Naive thymus-derived CD4-positive, alpha-beta T cell (primary cell): ENCODE measurements at regions not wholly inside any gene's neighbourhood (a gene's known extent, or its start where the extent isn't known, plus 50 kb on each side); places are given as distances from the start of the nearest gene placed in this dataset.

Experiments
- ATAC-seq: fragments of 150-1000 bp; cut with Tn5 transposase; 2 replicates; pipeline ENCODE4 v1.10.0; 2021; ENCODE audit warnings: mild to moderate bottlenecking, moderate library complexity
- CTCF ChIA-PET: fragments of 350-600 bp; sonication (Branson Sonifier 250); formaldehyde crosslinking; loops from one replicate; lab custom pipeline; 2021; ENCODE audit warnings: antibody characterized with exemption; lab: Charles Lee
- POLR2A ChIA-PET: fragments of 350-600 bp; sonication (Branson Sonifier 250); formaldehyde crosslinking; loops from one replicate; lab custom pipeline; 2021; ENCODE audit warnings: antibody characterized with exemption, inconsistent platforms; lab: Charles Lee
- DNase-seq, 9 donors: peaks; one replicate each; pipeline versions ENCODE4 v3.0.0 to v3.0.0-alpha.2; 2020 to 2022; ENCODE audit warnings: mixed read lengths in 1 of 9
- H3K27ac ChIP-seq: one replicate; pipeline ENCODE4 v1.7.0; 2013; ENCODE audit warnings: mild to moderate bottlenecking, low read depth, low read length, moderate library complexity
- H3K27me3 ChIP-seq, 2 donors: one replicate each; pipeline ENCODE4 v1.7.0; 2013; ENCODE audit warnings: low read length in 2 of 2, mild to moderate bottlenecking in 2 of 2, moderate library complexity in 2 of 2; ENCODE audit not compliant: control insufficient read depth in 2 of 2, insufficient read depth in 2 of 2
- H3K36me3 ChIP-seq, 3 experiments: 1 replicate in 2 of 3; 2 replicates in 1 of 3; pipeline ENCODE4 v1.7.0; 2013; ENCODE audit warnings: low read length in 3 of 3, mild to moderate bottlenecking in 3 of 3, moderate library complexity in 1 of 3; ENCODE audit not compliant: insufficient read depth in 3 of 3, control insufficient read depth in 2 of 3
- H3K4me1 ChIP-seq, 2 donors: one replicate each; pipeline ENCODE4 v1.7.0; 2013; ENCODE audit warnings: low read length in 2 of 2, mild to moderate bottlenecking in 2 of 2, moderate library complexity in 1 of 2; ENCODE audit not compliant: control insufficient read depth in 2 of 2, insufficient read depth in 2 of 2
- H3K4me3 ChIP-seq: 2 replicates; pipeline ENCODE4 v1.7.0; 2013; ENCODE audit warnings: mild to moderate bottlenecking, low read length
- H3K9me3 ChIP-seq, 3 experiments: 1 replicate in 2 of 3; 2 replicates in 1 of 3; pipeline ENCODE4 v1.7.0; 2013; ENCODE audit warnings: low read length in 3 of 3; ENCODE audit not compliant: control insufficient read depth in 2 of 3
- H3K27ac Mint-ChIP-seq, 9 donors: one replicate each; pipeline ENCODE4 v1.8.0; 2020 to 2022; ENCODE audit warnings: mixed read lengths in 9 of 9, mild to moderate bottlenecking in 8 of 9, moderate library complexity in 5 of 9, inconsistent platforms in 2 of 9
- H3K27me3 Mint-ChIP-seq, 5 donors: one replicate each; pipeline ENCODE4 v1.8.0; 2021 to 2022; ENCODE audit warnings: mixed read lengths in 5 of 5, mild to moderate bottlenecking in 1 of 5
- H3K36me3 Mint-ChIP-seq, 5 donors: one replicate each; pipeline ENCODE4 v1.8.0; 2020 to 2022; ENCODE audit warnings: mixed read lengths in 5 of 5, mild to moderate bottlenecking in 3 of 5, inconsistent platforms in 1 of 5
- H3K4me1 Mint-ChIP-seq, 7 donors: one replicate each; pipeline ENCODE4 v1.8.0; 2020 to 2022; ENCODE audit warnings: mixed read lengths in 7 of 7, mild to moderate bottlenecking in 3 of 7, inconsistent platforms in 1 of 7
- H3K4me3 Mint-ChIP-seq, 10 donors: one replicate each; pipeline ENCODE4 v1.8.0; 2020 to 2022; ENCODE audit warnings: mild to moderate bottlenecking in 10 of 10, mixed read lengths in 10 of 10, moderate library complexity in 6 of 10, inconsistent platforms in 2 of 10
- H3K9me3 Mint-ChIP-seq, 11 donors: one replicate each; pipeline ENCODE4 v1.8.0; 2020 to 2022; ENCODE audit warnings: mixed read lengths in 11 of 11, mild to moderate bottlenecking in 4 of 11, inconsistent platforms in 1 of 11, moderate library complexity in 1 of 11
- intact Hi-C, 2 donors: fragments of 100-400 bp; cut with micrococcal nuclease; formaldehyde crosslinking; loops; one replicate each; pipeline ENCODE4 v1.15.1; 2023

- Mint-ChIP-seq H3K4me3 (no peak overlapping the region), H3K27ac (no peak overlapping the region), H3K9me3 (no peaks in the 10 kb centered on the region), H3K4me1 (no peaks in the 10 kb centered on the region), H3K27me3 (peaks cover 0 to 7% (median 0%) of the 10 kb centered on the region in 5 donors), H3K36me3 (peaks cover 0 to 4% (median 0%) of the 10 kb centered on the region in 5 donors)
- CTCF ChIA-PET = interaction anchor here (0.7 kb wide), 1 partner anchor 1753 kb away, joined by 3 read pairs; no protein-coding TSS in a partner anchor
- H3K27me3 ChIP-seq = no peaks in the 10 kb centered on the region
- no peak overlapping the region for H3K4me3 ChIP-seq
- H3K27ac ChIP-seq = no peak overlapping the region
- H3K36me3 ChIP-seq = no peaks in the 10 kb centered on the region
- POLR2A ChIA-PET = no interaction called here
- H3K4me1 ChIP-seq = no peaks in the 10 kb centered on the region
- no peaks in the 10 kb centered on the region for H3K9me3 ChIP-seq
- intact Hi-C loops = no loop called here
- no peak for ATAC-seq
- DNase-seq = no peak
Observed at GRCh38 chr2:7190587-7191324, 273.5 kb downstream of the RNF144A start.

GRCh38 chr2:7191932-7192331 lies 274.7 kb downstream of the RNF144A start:
- Histone ChIP-seq H3K36me3 (no peaks in the 10 kb centered on the region), H3K27me3 (no peaks in the 10 kb centered on the region), H3K9me3 (no peaks in the 10 kb centered on the region), H3K27ac (no peak overlapping the region), H3K4me3 (no peak overlapping the region), H3K4me1 (no peaks in the 10 kb centered on the region)
- no peaks in the 10 kb centered on the region for H3K4me1 Mint-ChIP-seq
- peaks cover 0 to 4% (median 0%) of the 10 kb centered on the region in 5 donors for H3K36me3 Mint-ChIP-seq
- no peaks in the 10 kb centered on the region for H3K9me3 Mint-ChIP-seq
- no peak overlapping the region for H3K27ac Mint-ChIP-seq
- ChIA-PET CTCF (no interaction called here), POLR2A (no interaction called here)
- peaks cover 0 to 5% (median 0%) of the 10 kb centered on the region in 5 donors for H3K27me3 Mint-ChIP-seq
- intact Hi-C loops = no loop called here
- H3K4me3 Mint-ChIP-seq = no peak overlapping the region
- DNase-seq = no peak
- no peak for ATAC-seq

- H3K36me3 ChIP-seq = no peaks in the 10 kb centered on the region
- ChIA-PET POLR2A (no interaction called here), CTCF (interaction anchor here (0.7 kb wide), 1 partner anchor 1681 kb away, joined by 3 read pairs; no protein-coding TSS in a partner anchor)
- Mint-ChIP-seq H3K9me3 (peaks cover 0 to 3% (median 0%) of the 10 kb centered on the region in 11 donors), H3K4me3 (no peak overlapping the region), H3K27ac (no peak overlapping the region), H3K27me3 (peaks cover 0 to 4% (median 0%) of the 10 kb centered on the region in 5 donors), H3K4me1 (no peaks in the 10 kb centered on the region), H3K36me3 (peaks cover 0 to 7% (median 1%) of the 10 kb centered on the region in 5 donors)
- no peaks in the 10 kb centered on the region for H3K27me3 ChIP-seq
- no peaks in the 10 kb centered on the region for H3K4me1 ChIP-seq
- intact Hi-C loops = no loop called here
- no peak overlapping the region for H3K4me3 ChIP-seq
- no peak for ATAC-seq
- H3K9me3 ChIP-seq = no peaks in the 10 kb centered on the region
- no peak for DNase-seq
- H3K27ac ChIP-seq = no peak overlapping the region
Observed at GRCh38 chr2:7193457-7193856, 276.2 kb downstream of the RNF144A start.

- Mint-ChIP-seq H3K4me3 (no peak overlapping the region), H3K36me3 (peaks cover 0 to 9% (median 4%) of the 10 kb centered on the region in 5 donors), H3K27me3 (peaks cover 0 to 4% (median 0%) of the 10 kb centered on the region in 5 donors), H3K27ac (no peak overlapping the region), H3K4me1 (no peaks in the 10 kb centered on the region), H3K9me3 (peaks cover 0 to 4% (median 0%) of the 10 kb centered on the region in 11 donors)
- no peak for DNase-seq
- Histone ChIP-seq H3K36me3 (no peaks in the 10 kb centered on the region), H3K4me3 (no peak overlapping the region), H3K27ac (no peak overlapping the region), H3K9me3 (no peaks in the 10 kb centered on the region), H3K27me3 (no peaks in the 10 kb centered on the region), H3K4me1 (no peaks in the 10 kb centered on the region)
- ChIA-PET POLR2A (no interaction called here), CTCF (no interaction called here)
- intact Hi-C loops = no loop called here
- no peak for ATAC-seq
Observed at GRCh38 chr2:7194950-7195349, 277.7 kb downstream of the RNF144A start.

GRCh38 chr2:7196883-7197282 lies 279.7 kb downstream of the RNF144A start:
- CTCF ChIA-PET = no interaction called here

GRCh38 chr2:7201851-7202250 lies 284.6 kb downstream of the RNF144A start:
- no peaks in the 10 kb centered on the region for H3K27me3 Mint-ChIP-seq
- ATAC-seq (no peak), DNase-seq (no peak)
- H3K27me3 ChIP-seq = no peaks in the 10 kb centered on the region
- H3K9me3 Mint-ChIP-seq = peaks cover 0 to 4% (median 0%) of the 10 kb centered on the region in 11 donors
- H3K9me3 ChIP-seq = no peaks in the 10 kb centered on the region
- POLR2A ChIA-PET = interaction anchor here (0.6 to 0.7 kb wide), 2 partner anchors 29 to 820 kb away, joined by 3 read pairs; no protein-coding TSS in a partner anchor
- intact Hi-C loops = loop anchor here (2.0 to 10.0 kb wide), 6 partner anchors 105 to 1935 kb away; no protein-coding TSS in a partner anchor
- no peak overlapping the region for H3K27ac Mint-ChIP-seq
- peaks cover 0 to 6% (median 0%) of the 10 kb centered on the region in 7 donors for H3K4me1 Mint-ChIP-seq
- H3K4me1 ChIP-seq = no peaks in the 10 kb centered on the region
- no peak overlapping the region for H3K4me3 Mint-ChIP-seq
- no peak overlapping the region for H3K4me3 ChIP-seq
- H3K27ac ChIP-seq = no peak overlapping the region
- peaks cover 0 to 6% (median 4%) of the 10 kb centered on the region in 5 donors for H3K36me3 Mint-ChIP-seq
- H3K36me3 ChIP-seq = no peaks in the 10 kb centered on the region
- CTCF ChIA-PET = interaction anchor here (0.7 kb wide), 1 partner anchor 221 kb away, joined by 4 read pairs; no protein-coding TSS in a partner anchor

More at GRCh38 chr2:7196883-7197282, 279.7 kb downstream of the RNF144A start:
- ATAC-seq = no peak
- Histone ChIP-seq H3K4me3 (no peak overlapping the region), H3K27me3 (no peaks in the 10 kb centered on the region), H3K36me3 (no peaks in the 10 kb centered on the region), H3K9me3 (no peaks in the 10 kb centered on the region), H3K27ac (no peak overlapping the region), H3K4me1 (no peaks in the 10 kb centered on the region)
- DNase-seq = no peak
- Mint-ChIP-seq H3K9me3 (peaks cover 0 to 4% (median 0%) of the 10 kb centered on the region in 11 donors), H3K36me3 (peaks cover 0 to 9% (median 4%) of the 10 kb centered on the region in 5 donors), H3K4me3 (no peak overlapping the region), H3K27ac (no peak overlapping the region), H3K27me3 (peaks cover 0 to 4% (median 0%) of the 10 kb centered on the region in 5 donors), H3K4me1 (no peaks in the 10 kb centered on the region)
- POLR2A ChIA-PET = interaction anchor here (1.2 kb wide), 1 partner anchor 1488 kb away, joined by 3 read pairs; no protein-coding TSS in a partner anchor
- intact Hi-C loops = no loop called here
